Suprapubic skin (tissue), 4 donors: ENCODE measurements at regions not wholly inside any gene's neighbourhood (a gene's known extent, or its start where the extent isn't known, plus 50 kb on each side); places are given as distances from the start of the nearest gene placed in this dataset.

Experiments used
- DNase-seq, 2 donors: peaks; one replicate each; pipeline ENCODE4 v3.0.0-alpha.2; 2019; ENCODE audit warnings: low spot score in 2 of 2
- H3K27ac ChIP-seq: fragments of 200-600 bp; sonication (generic); one replicate; pipeline ENCODE4 v1.5.1; 2019
- H3K27me3 ChIP-seq: fragments of 200-600 bp; sonication (generic); one replicate; pipeline ENCODE4 v1.5.1; 2019
- H3K36me3 ChIP-seq: fragments of 200-600 bp; sonication (generic); one replicate; pipeline ENCODE4 v1.5.1; 2019
- H3K4me1 ChIP-seq: fragments of 200-600 bp; sonication (generic); one replicate; pipeline ENCODE4 v1.5.1; 2019
- H3K4me3 ChIP-seq: fragments of 200-600 bp; sonication (generic); one replicate; pipeline ENCODE4 v1.5.1; 2019; ENCODE audit warnings: mild to moderate bottlenecking
- H3K9me3 ChIP-seq: fragments of 200-600 bp; sonication (generic); one replicate; pipeline ENCODE4 v1.5.1; 2019
- EP300 ChIP-seq: sonication (generic); formaldehyde crosslinking; IDR thresholded peaks from one replicate; pipeline ENCODE4 v1.6.1; 2017; ENCODE audit warnings: antibody characterized with exemption
- POLR2A ChIP-seq, 2 donors: fragments of 450-650 bp; IDR thresholded peaks; one replicate each; pipeline ENCODE4 v1.6.1; 2017; ENCODE audit warnings: antibody characterized with exemption in 2 of 2, mild to moderate bottlenecking in 2 of 2, moderate library complexity in 2 of 2
- POLR2AphosphoS5 ChIP-seq, 3 donors: sonication (generic); formaldehyde crosslinking; IDR thresholded peaks; one replicate each; pipeline ENCODE4 v1.6.1; 2017; ENCODE audit warnings: antibody characterized with exemption in 3 of 3
- WGBS: methylation state at CpG from one replicate; pipeline ENCODE4 v1.1.5; 2018; 5-methylcytosine and 5-hydroxymethylcytosine counted together
- TF ChIP-seq, protein P1 (sequence below), 2 donors: fragments of 200-600 bp in 1 of 2; fragments of 450-650 bp in 1 of 2; sonication (generic) in 1 of 2; IDR thresholded peaks; one replicate each; pipeline ENCODE4 v1.5.1; 2016 to 2019; ENCODE audit warnings: antibody characterized with exemption in 2 of 2, mild to moderate bottlenecking in 1 of 2, moderate library complexity in 1 of 2

DNA sequence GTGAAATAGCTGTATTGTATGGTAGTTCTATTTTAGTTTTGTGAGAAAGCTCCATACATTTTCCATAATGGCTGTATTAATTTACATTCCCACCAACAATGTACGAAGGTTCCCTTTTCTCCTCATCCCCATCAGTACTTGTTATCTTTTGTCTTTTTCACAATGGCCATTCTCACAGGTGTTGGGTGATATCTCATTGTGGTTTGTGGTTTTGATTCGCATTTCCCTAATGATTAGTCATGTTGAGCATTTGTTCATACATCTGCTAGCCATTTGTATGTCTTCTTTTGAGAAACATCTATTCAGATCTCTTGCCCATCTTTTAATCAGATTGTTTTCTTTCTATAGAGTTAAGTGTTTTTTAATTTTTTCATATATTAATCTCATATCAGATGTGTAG lies 931.9 kb downstream of the IGSF11 start:
- TF ChIP-seq POLR2AphosphoS5 (IDR thresholded peaks at IDR 0.05) = no peak
- no peak for TF ChIP-seq EP300
- TF ChIP-seq, protein P1, sequence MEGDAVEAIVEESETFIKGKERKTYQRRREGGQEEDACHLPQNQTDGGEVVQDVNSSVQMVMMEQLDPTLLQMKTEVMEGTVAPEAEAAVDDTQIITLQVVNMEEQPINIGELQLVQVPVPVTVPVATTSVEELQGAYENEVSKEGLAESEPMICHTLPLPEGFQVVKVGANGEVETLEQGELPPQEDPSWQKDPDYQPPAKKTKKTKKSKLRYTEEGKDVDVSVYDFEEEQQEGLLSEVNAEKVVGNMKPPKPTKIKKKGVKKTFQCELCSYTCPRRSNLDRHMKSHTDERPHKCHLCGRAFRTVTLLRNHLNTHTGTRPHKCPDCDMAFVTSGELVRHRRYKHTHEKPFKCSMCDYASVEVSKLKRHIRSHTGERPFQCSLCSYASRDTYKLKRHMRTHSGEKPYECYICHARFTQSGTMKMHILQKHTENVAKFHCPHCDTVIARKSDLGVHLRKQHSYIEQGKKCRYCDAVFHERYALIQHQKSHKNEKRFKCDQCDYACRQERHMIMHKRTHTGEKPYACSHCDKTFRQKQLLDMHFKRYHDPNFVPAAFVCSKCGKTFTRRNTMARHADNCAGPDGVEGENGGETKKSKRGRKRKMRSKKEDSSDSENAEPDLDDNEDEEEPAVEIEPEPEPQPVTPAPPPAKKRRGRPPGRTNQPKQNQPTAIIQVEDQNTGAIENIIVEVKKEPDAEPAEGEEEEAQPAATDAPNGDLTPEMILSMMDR (IDR thresholded peaks at IDR 0.05) = no peak
- TF ChIP-seq POLR2A (IDR thresholded peaks at IDR 0.05) = no peak
- WGBS = 49% methylated on average over 2 of the region's 2 CpGs
- no peak for DNase-seq

GRCh38 chr3:118108201-118108600 lies 926.4 kb downstream of the IGSF11 start:
- Histone ChIP-seq H3K9me3 (no peaks in the 10 kb centered on the region), H3K36me3 (no peaks in the 10 kb centered on the region), H3K27ac (no peak overlapping the region), H3K4me1 (no peaks in the 10 kb centered on the region), H3K27me3 (no peaks in the 10 kb centered on the region), H3K4me3 (no peak overlapping the region)
- TF ChIP-seq EP300 = no peak
- TF ChIP-seq, protein P1 (IDR thresholded peaks at IDR 0.05) = no peak
- TF ChIP-seq POLR2A (IDR thresholded peaks at IDR 0.05) = no peak
- no peak for TF ChIP-seq POLR2AphosphoS5 (IDR thresholded peaks at IDR 0.05)
- DNase-seq = no peak
- WGBS = 78% methylated on average over 2 of the region's 2 CpGs

More for the DNA sequence above, 931.9 kb downstream of the IGSF11 start:
- Histone ChIP-seq H3K27ac (no peak overlapping the region), H3K36me3 (no peaks in the 10 kb centered on the region), H3K4me1 (no peaks in the 10 kb centered on the region), H3K27me3 (no peaks in the 10 kb centered on the region), H3K9me3 (no peaks in the 10 kb centered on the region), H3K4me3 (no peak overlapping the region)

- Histone ChIP-seq H3K9me3 (no peaks in the 10 kb centered on the region), H3K27me3 (no peaks in the 10 kb centered on the region), H3K4me1 (no peaks in the 10 kb centered on the region), H3K27ac (no peak overlapping the region), H3K4me3 (no peak overlapping the region), H3K36me3 (no peaks in the 10 kb centered on the region)
- WGBS = 88% methylated on average over 2 of the region's 2 CpGs
- no peak for DNase-seq
- TF ChIP-seq, protein P1 (IDR thresholded peaks at IDR 0.05) = no peak
- no peak for TF ChIP-seq POLR2AphosphoS5 (IDR thresholded peaks at IDR 0.05)
- no peak for TF ChIP-seq EP300
- no peak for TF ChIP-seq POLR2A (IDR thresholded peaks at IDR 0.05)
Measured at GRCh38 chr3:118108769-118109168, 925.9 kb downstream of the IGSF11 start.

GRCh38 chr3:118110211-118110610 lies 924.4 kb downstream of the IGSF11 start:
- WGBS = 77% methylated on average over 6 of the region's 6 CpGs
- H3K9me3 ChIP-seq = no peaks in the 10 kb centered on the region

DNA sequence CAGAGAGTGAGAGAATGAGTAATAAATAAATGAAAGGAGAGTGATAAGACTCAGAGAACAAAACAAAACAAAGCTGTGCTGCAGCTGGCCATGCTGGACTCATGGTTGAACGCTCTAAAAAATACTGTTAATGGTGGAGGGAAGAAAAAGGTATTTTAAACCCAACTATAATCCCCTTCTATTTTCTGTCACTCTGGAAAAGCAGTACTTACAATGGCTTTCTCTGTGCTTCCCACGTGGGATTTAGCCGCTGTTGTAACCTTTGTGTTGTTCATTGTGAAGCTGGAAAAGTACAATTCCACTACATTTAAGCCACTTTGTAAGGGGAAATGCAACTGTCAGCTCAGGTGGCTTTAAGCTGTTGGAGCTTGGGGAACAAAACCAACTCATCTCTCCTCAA lies 917.7 kb downstream of the IGSF11 start:
- H3K36me3 ChIP-seq = no peaks in the 10 kb centered on the region
- no peak overlapping the region for H3K27ac ChIP-seq
- H3K9me3 ChIP-seq = no peaks in the 10 kb centered on the region
- no peaks in the 10 kb centered on the region for H3K4me1 ChIP-seq
- TF ChIP-seq POLR2AphosphoS5 (IDR thresholded peaks at IDR 0.05) (no peak), EP300 (no peak), POLR2A (IDR thresholded peaks at IDR 0.05) (no peak)
- TF ChIP-seq, protein P1 (IDR thresholded peaks at IDR 0.05) = no peak
- 49% methylated on average over 3 of the region's 3 CpGs for WGBS
- DNase-seq = no peak
- no peaks in the 10 kb centered on the region for H3K27me3 ChIP-seq
- H3K4me3 ChIP-seq = no peak overlapping the region

More at GRCh38 chr3:118110211-118110610, 924.4 kb downstream of the IGSF11 start:
- TF ChIP-seq POLR2A (IDR thresholded peaks at IDR 0.05) (no peak), EP300 (no peak), POLR2AphosphoS5 (IDR thresholded peaks at IDR 0.05) (no peak)
- TF ChIP-seq, protein P1 (IDR thresholded peaks at IDR 0.05) = no peak
- H3K4me1 ChIP-seq = no peaks in the 10 kb centered on the region
- H3K27me3 ChIP-seq = no peaks in the 10 kb centered on the region
- no peaks in the 10 kb centered on the region for H3K36me3 ChIP-seq
- no peak overlapping the region for H3K27ac ChIP-seq
- DNase-seq = no peak
- no peak overlapping the region for H3K4me3 ChIP-seq
